ENCODE measurements at regions not wholly inside any gene's neighbourhood (a gene's known extent, or its start where the extent isn't known, plus 50 kb on each side); places are given as distances from the start of the nearest gene placed in this dataset.

GRCh38 chr21:20257052-20257740, 741.0 kb upstream of the NCAM2 start:
- Histone ChIP-seq H3K9me3 (no peaks in the 10 kb centered on the region), H3K4me1 (peaks cover 0 to 6% (median 0%) of the 10 kb centered on the region in 12 donors), H3K36me3 (no peaks in the 10 kb centered on the region), H3K27ac (no peak overlapping the region), H3K4me3 (no peak overlapping the region), H3K27me3 (no peaks in the 10 kb centered on the region)
- intact Hi-C loops (cut with DNase I), result no loop called here
- TF ChIP-seq CTCF (IDR thresholded peaks at IDR 0.05) (no peak), POLR2A (IDR thresholded peaks at IDR 0.05) (no peak)
- 70 to 84% (median 75%) methylated on average over 4 of the region's 4 CpGs for WGBS, 4 donors
- no peak for DNase-seq
- no peak for ATAC-seq

GRCh38 chr21:20258542-20258941, 739.7 kb upstream of the NCAM2 start:
- peaks cover 0 to 6% (median 0%) of the 10 kb centered on the region in 12 donors for H3K4me1 ChIP-seq
- H3K27me3 ChIP-seq, result no peaks in the 10 kb centered on the region
- H3K4me3 ChIP-seq, result no peak overlapping the region
- TF ChIP-seq POLR2A (IDR thresholded peaks at IDR 0.05), result no peak
- TF ChIP-seq CTCF (IDR thresholded peaks at IDR 0.05), result no peak
- intact Hi-C loops (cut with DNase I), result no loop called here
- no peaks in the 10 kb centered on the region for H3K36me3 ChIP-seq
- 6 to 11% (median 10%) methylated on average over 2 of the region's 2 CpGs for WGBS, 4 donors
- DNase-seq, result no peak
- H3K27ac ChIP-seq, result peak overlapping the region in 7 of 12 donors; percentile 2 to 71 (median 22)
- peaks cover 0 to 5% (median 0%) of the 10 kb centered on the region in 12 donors for H3K9me3 ChIP-seq
- ATAC-seq, result no peak

- WGBS, 4 donors, result 55 to 59% (median 57%) methylated on average over 7 of the region's 7 CpGs
- DNase-seq (no peak), ATAC-seq (peak; percentile 55 to 89 (median 75))
- H3K4me1 ChIP-seq, result peaks cover 0 to 6% (median 0%) of the 10 kb centered on the region in 12 donors
- no peaks in the 10 kb centered on the region for H3K27me3 ChIP-seq
- H3K27ac ChIP-seq, result peak overlapping the region in 6 of 12 donors; percentile 1 to 71 (median 41)
- no peaks in the 10 kb centered on the region for H3K36me3 ChIP-seq
- H3K9me3 ChIP-seq, result peaks cover 0 to 5% (median 0%) of the 10 kb centered on the region in 12 donors
- H3K4me3 ChIP-seq, result no peak overlapping the region
- no peak for TF ChIP-seq POLR2A (IDR thresholded peaks at IDR 0.05)
- no peak for TF ChIP-seq CTCF (IDR thresholded peaks at IDR 0.05)
- intact Hi-C loops (cut with DNase I), result no loop called here
Measured at GRCh38 chr21:20259031-20259867, 739.0 kb upstream of the NCAM2 start.

GRCh38 chr21:20260124-20260523, 738.1 kb upstream of the NCAM2 start:
- no peak for DNase-seq
- Histone ChIP-seq H3K4me1 (peaks cover 0 to 6% (median 0%) of the 10 kb centered on the region in 12 donors), H3K9me3 (peaks cover 0 to 5% (median 0%) of the 10 kb centered on the region in 12 donors), H3K36me3 (no peaks in the 10 kb centered on the region), H3K27ac (peak overlapping the region in 5 of 12 donors; percentile 1 to 71 (median 46)), H3K27me3 (no peaks in the 10 kb centered on the region), H3K4me3 (no peak overlapping the region)
- 34 to 68% (median 56%) methylated on average over 1 of the region's 1 CpG for WGBS, 4 donors
- peak in 1 of 4 donors; percentile 61 for ATAC-seq
- intact Hi-C loops (cut with DNase I), result no loop called here
- TF ChIP-seq POLR2A (IDR thresholded peaks at IDR 0.05) (no peak), CTCF (IDR thresholded peaks at IDR 0.05) (no peak)

Data from heart left ventricle (tissue), 16 donors.